HG02870 (cell line): ENCODE measurements at regions not wholly inside any gene's neighbourhood (a gene's known extent, or its start where the extent isn't known, plus 50 kb on each side); places are given as distances from the start of the nearest gene placed in this dataset.
"Not testable (repeated sequence)": the region's sequence is repeated elsewhere in the genome, so short reads cannot be mapped to it uniquely, and the experiment has no call there.

Experiments used
- ATAC-seq: cut with Tn5 transposase; IDR thresholded peaks from one replicate; pipeline ENCODE4 v1.9.1; 2021; ENCODE audit warnings: mild to moderate bottlenecking, moderate library complexity; ENCODE audit not compliant: unreplicated experiment

- no peak for ATAC-seq
Measured at GRCh38 chr1:208977638-208978256, 605.8 kb upstream of the CAMK1G start.

DNA sequence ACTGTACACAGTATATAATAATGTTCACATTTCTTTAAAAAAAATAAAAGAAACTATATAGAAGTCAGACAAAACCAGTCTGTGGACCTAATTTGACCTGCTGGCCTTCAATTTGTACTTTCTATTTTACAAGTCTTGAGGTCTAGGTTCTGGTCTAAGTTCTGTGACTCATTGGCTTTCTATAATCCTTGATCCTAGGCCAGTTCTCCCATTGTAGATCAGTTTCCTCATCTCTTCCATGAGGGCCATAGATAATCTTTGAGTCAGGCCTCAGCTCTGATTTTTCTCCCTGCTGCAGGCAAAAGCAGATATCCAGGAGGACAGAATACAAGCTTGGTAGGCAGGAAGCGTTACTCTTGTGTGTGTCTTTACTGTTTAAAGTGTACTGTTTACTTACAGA lies 603.7 kb upstream of the CAMK1G start:
- no peak for ATAC-seq

DNA sequence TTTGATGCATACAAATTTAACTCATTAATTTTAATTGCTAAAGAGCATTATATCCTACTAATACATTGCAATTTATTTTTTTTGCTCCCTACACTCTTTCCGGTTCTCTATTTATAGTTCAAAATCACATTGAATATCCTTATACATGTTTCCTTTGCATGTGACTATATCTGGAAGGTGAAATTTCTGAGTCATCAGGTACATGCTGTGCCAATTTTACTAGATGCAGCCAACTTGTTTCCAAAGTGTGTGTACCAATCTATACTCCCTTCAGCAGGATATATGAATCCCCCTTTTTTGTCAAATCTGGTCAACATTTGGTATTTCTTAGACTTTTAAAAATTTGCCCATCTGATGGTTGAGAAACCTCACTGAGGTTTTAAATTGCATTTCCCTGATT lies 602.9 kb upstream of the CAMK1G start:
- ATAC-seq = no peak

- no peak for ATAC-seq
Measured at GRCh38 chr1:208985231-208985630, 598.3 kb upstream of the CAMK1G start.

DNA sequence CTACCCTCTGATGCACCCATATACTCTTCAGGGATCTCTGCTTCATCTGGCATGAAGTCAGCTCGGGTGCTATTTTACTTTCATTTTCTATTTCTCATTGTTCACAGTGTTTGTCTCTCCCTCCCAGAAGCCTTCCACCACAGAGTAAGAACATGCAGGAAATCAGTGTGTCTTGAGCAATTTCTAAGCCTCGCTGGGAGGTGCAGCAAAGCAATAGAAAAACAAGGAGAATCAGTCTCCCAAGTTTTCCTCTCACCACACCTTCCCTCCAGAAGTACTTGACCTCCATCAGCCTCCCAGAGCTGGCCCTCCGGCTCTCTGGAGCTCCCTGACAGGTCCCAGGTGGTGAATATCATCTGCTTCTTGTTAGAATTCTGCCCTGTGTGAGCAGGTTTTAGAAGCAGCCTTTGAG lies 594.7 kb upstream of the CAMK1G start:
- ATAC-seq = peak; percentile 96

DNA sequence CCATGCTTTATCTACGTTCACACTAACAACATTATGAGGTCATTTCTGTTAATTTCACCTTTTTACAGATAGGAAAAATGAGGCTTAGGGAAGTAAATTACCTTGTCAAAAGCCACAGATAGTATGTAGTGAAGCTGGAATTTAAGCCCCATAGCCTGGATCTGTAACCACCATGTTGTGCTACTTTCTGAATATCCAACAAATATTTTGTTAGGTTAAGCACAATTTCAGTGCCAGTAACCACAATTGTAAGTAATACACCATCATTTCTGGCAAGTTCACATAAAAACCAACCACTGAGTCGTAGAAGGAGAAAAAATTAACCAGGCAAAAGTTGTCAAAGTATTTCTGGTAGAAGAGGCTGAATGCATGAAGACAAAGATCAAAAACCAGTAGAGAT lies 593.1 kb upstream of the CAMK1G start:
- no peak for ATAC-seq

DNA sequence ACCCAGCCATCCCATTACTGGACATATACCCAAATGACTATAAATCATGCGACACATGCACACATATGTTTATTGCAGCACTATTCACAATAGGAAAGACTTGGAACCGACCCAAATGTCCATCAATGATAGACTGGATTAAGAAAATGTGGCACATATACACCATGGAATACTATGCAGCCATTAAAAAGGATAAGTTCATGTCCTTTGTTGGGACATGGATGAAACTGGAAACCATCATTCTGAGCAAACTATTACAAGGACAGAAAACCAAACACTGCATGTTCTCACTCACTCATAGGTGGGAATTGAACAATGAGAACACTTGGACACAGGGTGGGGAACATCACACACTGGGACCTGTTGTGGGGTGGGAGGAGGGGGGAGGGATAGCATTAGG lies 586.5 kb upstream of the CAMK1G start:
- not testable (repeated sequence) for ATAC-seq

GRCh38 chr1:208997726-208998312 lies 585.7 kb upstream of the CAMK1G start:
- no peak for ATAC-seq

GRCh38 chr1:209008586-209008985 lies 574.9 kb upstream of the CAMK1G start:
- ATAC-seq = no peak

DNA sequence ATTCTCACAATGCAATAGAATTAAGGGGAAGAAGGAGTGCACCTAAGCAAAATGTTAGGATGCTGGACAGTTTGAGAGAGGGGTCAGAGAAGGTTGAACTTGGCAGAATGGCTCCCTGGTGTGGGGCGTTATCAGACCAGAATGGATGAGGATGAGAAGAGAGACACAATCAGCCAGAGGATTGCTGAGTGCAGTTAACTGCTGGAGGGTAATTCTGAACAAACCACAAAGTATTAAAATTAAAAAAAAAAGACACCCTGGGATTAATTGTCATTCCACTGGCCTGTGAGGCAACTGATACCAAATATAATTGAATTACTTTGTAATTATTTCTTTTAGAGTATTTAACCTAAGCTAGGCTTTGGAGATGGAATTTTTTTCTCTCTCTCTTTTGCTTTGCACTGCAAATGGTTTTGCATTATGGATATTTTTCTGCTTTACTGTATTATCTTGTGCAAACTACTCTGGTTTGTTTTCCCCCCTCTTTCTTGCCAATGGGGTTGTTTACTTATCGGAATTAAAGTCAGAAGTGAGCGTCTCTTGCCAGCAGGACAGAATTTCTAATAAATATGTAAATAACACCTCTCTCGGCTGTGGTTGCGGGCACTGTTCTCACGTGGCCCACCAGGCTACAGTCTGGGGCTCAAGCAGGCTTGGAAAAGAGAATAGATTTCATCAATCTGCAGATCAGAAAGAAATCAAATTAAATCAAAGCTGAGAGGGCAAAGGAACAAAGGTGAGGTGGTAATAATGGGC lies 572.9 kb upstream of the CAMK1G start:
- ATAC-seq = no peak

GRCh38 chr1:209012443-209013196 lies 570.9 kb upstream of the CAMK1G start:
- ATAC-seq = no peak

DNA sequence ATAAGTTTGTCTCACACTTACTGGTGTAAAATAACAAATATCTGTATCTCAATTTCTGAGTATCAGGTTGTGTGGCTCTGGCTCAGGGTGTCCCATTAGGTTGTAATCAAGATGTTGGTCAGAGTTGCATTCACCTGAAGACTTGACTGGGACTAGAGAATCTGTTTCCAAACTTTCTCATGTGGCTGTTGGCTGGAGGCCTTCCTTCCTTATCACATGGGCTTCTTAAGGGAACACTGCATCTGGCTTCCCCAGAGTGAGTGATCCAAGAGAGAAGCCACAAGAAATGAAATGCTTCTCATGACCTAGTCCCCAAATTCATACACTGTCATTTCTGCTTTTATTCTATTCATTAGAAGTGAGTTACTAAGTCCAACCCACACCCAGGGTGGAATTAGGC lies 568.4 kb upstream of the CAMK1G start:
- ATAC-seq = no peak

DNA sequence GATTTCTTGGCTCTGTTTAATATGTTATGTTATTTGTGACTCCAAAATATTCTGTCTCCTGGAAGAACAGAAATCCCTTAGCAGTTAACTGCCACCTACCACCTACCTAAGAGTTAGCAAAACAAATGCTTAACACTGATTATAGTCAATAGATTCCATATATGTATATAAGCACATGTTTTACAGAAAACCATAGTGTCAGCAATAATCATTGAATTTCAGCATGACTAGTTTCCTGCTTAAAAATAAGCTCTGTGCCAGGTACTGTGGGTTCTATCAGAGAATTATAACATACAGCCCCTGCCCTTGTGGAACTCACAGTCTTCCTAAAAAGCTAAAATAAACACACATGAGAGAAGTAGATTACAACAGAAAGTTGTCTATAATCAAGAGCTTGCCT lies 561.9 kb upstream of the CAMK1G start:
- no peak for ATAC-seq

GRCh38 chr1:209023790-209024189 lies 559.7 kb upstream of the CAMK1G start:
- ATAC-seq = no peak

GRCh38 chr1:209029737-209030136 lies 553.8 kb upstream of the CAMK1G start:
- no peak for ATAC-seq

GRCh38 chr1:209030454-209031167 lies 552.9 kb upstream of the CAMK1G start:
- ATAC-seq = no peak

DNA sequence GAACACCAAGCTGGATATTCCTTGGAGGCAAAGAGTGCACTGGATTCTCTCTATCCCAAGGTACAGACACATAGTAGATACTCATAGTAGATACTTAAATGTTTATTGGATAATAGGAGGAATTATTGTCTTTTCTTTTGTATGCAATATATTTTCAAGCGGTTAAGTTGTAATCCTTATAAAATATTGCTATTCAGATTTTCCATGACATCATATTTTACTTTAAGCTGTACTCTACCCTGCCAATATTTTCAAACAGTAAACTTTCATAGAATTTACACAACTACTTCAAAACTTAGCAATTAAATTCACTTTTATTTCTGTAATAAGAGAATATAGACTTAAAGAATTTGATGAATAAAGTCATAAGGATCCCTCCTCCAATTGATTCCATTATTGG lies 546.5 kb upstream of the CAMK1G start:
- no peak for ATAC-seq

- no peak for ATAC-seq
Measured at GRCh38 chr1:209038316-209038715, 545.2 kb upstream of the CAMK1G start.

DNA sequence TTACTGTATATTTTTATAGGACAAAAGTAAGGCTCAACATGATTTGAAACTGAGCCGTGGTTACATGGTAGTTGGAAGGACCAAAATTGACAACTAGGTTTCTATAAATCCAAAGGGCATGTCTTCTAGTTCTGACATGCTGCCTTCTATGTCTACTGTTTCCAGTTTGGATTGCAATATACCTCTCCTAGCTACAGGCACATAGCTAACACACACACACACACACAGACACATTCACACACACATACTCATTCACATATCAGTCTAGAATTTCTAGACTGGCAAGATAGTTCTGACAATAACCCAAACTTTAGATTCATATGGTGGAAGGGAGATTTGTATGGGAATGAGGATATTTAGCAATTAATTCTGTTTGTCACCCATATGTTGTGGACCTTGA lies 544.8 kb upstream of the CAMK1G start:
- ATAC-seq = no peak

GRCh38 chr1:209040351-209040750 lies 543.2 kb upstream of the CAMK1G start:
- ATAC-seq = no peak

DNA sequence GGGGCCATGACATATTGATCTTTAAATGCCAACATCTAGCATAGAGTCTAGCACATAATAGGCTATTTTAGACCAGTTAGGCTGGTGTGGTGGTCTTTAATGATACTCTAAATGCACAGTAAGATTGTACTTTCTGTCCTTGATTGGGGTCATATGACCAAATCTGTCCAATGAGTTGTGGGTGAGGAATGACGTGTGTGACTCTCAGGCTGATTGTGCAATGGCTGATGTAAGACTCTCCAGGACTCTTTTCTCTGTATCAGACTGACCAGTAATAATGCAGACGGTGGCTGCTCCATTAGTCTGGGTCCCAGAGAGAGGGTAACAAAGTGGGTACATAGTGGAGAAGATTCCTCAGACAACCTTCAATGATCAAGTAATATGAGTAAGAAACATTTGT lies 541.6 kb upstream of the CAMK1G start:
- no peak for ATAC-seq
